Upper lobe of left lung (tissue), 4 donors: ENCODE measurements at regions not wholly inside any gene's neighbourhood (a gene's known extent, or its start where the extent isn't known, plus 50 kb on each side); places are given as distances from the start of the nearest gene placed in this dataset.

ENCODE experiments used
- CTCF ChIP-seq, 6 experiments: fragments of 450-650 bp in 4 of 6; fragments of 200-600 bp in 2 of 6; sonication (generic) in 2 of 6; IDR thresholded peaks; one replicate each; pipeline ENCODE4 v1.5.1; 2016 to 2019; ENCODE audit warnings: antibody characterized with exemption in 6 of 6
- POLR2A ChIP-seq, 4 donors: fragments of 450-650 bp; IDR thresholded peaks; one replicate each; pipeline ENCODE4 v1.5.1; 2016 to 2017; ENCODE audit warnings: antibody characterized with exemption in 4 of 4, mild to moderate bottlenecking in 2 of 4
- POLR2AphosphoS5 ChIP-seq, 2 donors: sonication (generic); formaldehyde crosslinking; IDR thresholded peaks; one replicate each; pipeline ENCODE4 v1.5.1; 2017; ENCODE audit warnings: antibody characterized with exemption in 2 of 2

GRCh38 chr12:25357595-25357994, 106.9 kb upstream of the KRAS start:
- TF ChIP-seq CTCF (IDR thresholded peaks at IDR 0.05) (no peak), POLR2A (IDR thresholded peaks at IDR 0.05) (no peak), POLR2AphosphoS5 (IDR thresholded peaks at IDR 0.05) (no peak)
